Fibroblast of lung (primary cell): ENCODE measurements at regions not wholly inside any gene's neighbourhood (a gene's known extent, or its start where the extent isn't known, plus 50 kb on each side); places are given as distances from the start of the nearest gene placed in this dataset.

Source experiments
- CTCF ChIP-seq, 2 donors: IDR thresholded peaks in 1 of 2; conservative IDR thresholded peaks in 1 of 2; 1 replicate in 1 of 2; 2 replicates in 1 of 2; pipeline ENCODE4 v1.5.1; 2011 to 2012; ENCODE audit warnings: low read length in 2 of 2, control low read depth in 1 of 2, inconsistent platforms in 1 of 2, low read depth in 1 of 2, mild to moderate bottlenecking in 1 of 2
- EZH2 ChIP-seq: IDR thresholded peaks from 2 replicates; pipeline ENCODE4 v1.5.1; 2012; ENCODE audit warnings: low read length, control low read depth, mild to moderate bottlenecking; ENCODE audit errors: missing control alignments

GRCh38 chr12:127106697-127107096, 1160.3 kb upstream of the TMEM132C start:
- no peak for TF ChIP-seq CTCF (conservative IDR thresholded peaks at IDR 0.05 in 1 of 2, IDR thresholded peaks at IDR 0.05 in 1 of 2; ENCODE audit: low read depth in 1 of 2, low read length in 2 of 2)
- no peak for TF ChIP-seq EZH2
